HepG2 (cell line): ENCODE measurements at regions not wholly inside any gene's neighbourhood (a gene's known extent, or its start where the extent isn't known, plus 50 kb on each side); places are given as distances from the start of the nearest gene placed in this dataset.

Experiments
- ATAC-seq: fragments of 200-7000 bp; cut with Tn5 transposase; 3 replicates; pipeline ENCODE4 v1.9.1; 2020; ENCODE audit warnings: mild to moderate bottlenecking, moderate library complexity
- BruUV-seq: library from RNA; stranded (reverse); fragments of 400-500 nt; replicated peaks from 2 replicates; lab custom pipeline; 2021; lab: Mats Ljungman, UMichigan
- CTCF ChIA-PET: fragments of 300-600 bp; formaldehyde crosslinking; extraction: SDS; loops from one replicate; lab custom pipeline; 2021; ENCODE audit warnings: low total read pairs, inconsistent platforms, low intra/inter-chr PET ratio; lab: Yijun Ruan, JAX
- POLR2A ChIA-PET: fragments of 350-600 bp; sonication (Branson Sonifier 250); formaldehyde crosslinking; loops from one replicate; lab custom pipeline; 2020; ENCODE audit warnings: antibody characterized with exemption, inconsistent platforms; lab: Yijun Ruan, JAX
- DNase-seq: peaks from one replicate; pipeline ENCODE4 v3.0.0-alpha.2; 2015; ENCODE audit warnings: low spot score
- FAIRE-seq: peaks from 3 replicates; lab custom pipeline; 2011; peaks lifted over from hg19 to GRCh38; lab: Jason Lieb, UNC
- H2AFZ ChIP-seq: one replicate; pipeline ENCODE4 v1.6.1; 2011; ENCODE audit warnings: low read length, inconsistent platforms
- H3K27ac ChIP-seq: fragments of 300-600 bp; 3 replicates; pipeline ENCODE4 v1.8.0; 2011; ENCODE audit warnings: mixed run types, mild to moderate bottlenecking, mixed read lengths, low read length, inconsistent platforms; ENCODE audit not compliant: insufficient read depth; ENCODE audit errors: extremely low read length
- H3K27me3 ChIP-seq, 2 experiments: fragments of 200-600 bp in 1 of 2; 2 replicates in 1 of 2; 3 replicates in 1 of 2; pipeline versions ENCODE4 v1.6.0 to v1.8.0; 2011; ENCODE audit warnings: low read length in 2 of 2, mild to moderate bottlenecking in 2 of 2, moderate library complexity in 2 of 2, inconsistent platforms in 1 of 2; ENCODE audit not compliant: insufficient read depth in 2 of 2, control insufficient read depth in 1 of 2
- H3K36me3 ChIP-seq, 2 experiments: fragments of 200-600 bp in 1 of 2; replicated peaks in 1 of 2; 2 replicates in 1 of 2; 3 replicates in 1 of 2; pipeline versions ENCODE4 v1.5.1 to v1.8.0; 2011; ENCODE audit warnings: low read length in 2 of 2, inconsistent platforms in 1 of 2; ENCODE audit not compliant: insufficient read depth in 2 of 2, control insufficient read depth in 1 of 2
- H3K4me1 ChIP-seq: 2 replicates; pipeline ENCODE4 v1.5.1; 2012; ENCODE audit warnings: low read length, inconsistent platforms; ENCODE audit not compliant: insufficient read depth
- H3K4me2 ChIP-seq: 2 replicates; pipeline ENCODE4 v1.6.0; 2011; ENCODE audit warnings: low read depth, low read length, inconsistent platforms
- H3K4me3 ChIP-seq, 3 experiments: fragments of 200-600 bp in 1 of 3; sonication (generic), shearing (Covaris generic) in 1 of 3; replicated peaks in 1 of 3; 2 replicates each; pipeline ENCODE4 v1.5.1; 2011 to 2016; ENCODE audit warnings: low read length in 3 of 3, inconsistent platforms in 2 of 3, low read depth in 2 of 3, mild to moderate bottlenecking in 2 of 3, control low read depth in 1 of 3, mixed read lengths in 1 of 3; ENCODE audit not compliant: insufficient read depth in 1 of 3
- H3K79me2 ChIP-seq: one replicate; pipeline ENCODE4 v1.6.1; 2011; ENCODE audit warnings: low read length, inconsistent platforms; ENCODE audit not compliant: insufficient read depth
- H3K9ac ChIP-seq: 2 replicates; pipeline ENCODE4 v1.6.0; 2011; ENCODE audit warnings: mild to moderate bottlenecking, low read depth, low read length, inconsistent platforms; ENCODE audit not compliant: insufficient read depth
- H3K9me3 ChIP-seq: 2 replicates; pipeline ENCODE4 v1.5.1; 2012; ENCODE audit warnings: mild to moderate bottlenecking, low read length
- H4K20me1 ChIP-seq: 2 replicates; pipeline ENCODE4 v1.6.0; 2011; ENCODE audit warnings: inconsistent platforms, mild to moderate bottlenecking, low read length, moderate library complexity; ENCODE audit not compliant: insufficient read depth
- ATF2 ChIP-seq: sonication (generic); formaldehyde crosslinking; IDR thresholded peaks from 2 replicates; pipeline ENCODE4 v1.4.0; 2020; ENCODE audit warnings: missing genetic modification reagents
- KLF11 ChIP-seq: IDR thresholded peaks from 2 replicates; pipeline ENCODE4 v1.6.1; 2016; ENCODE audit warnings: missing compliant biosample characterization
- LRRFIP1 ChIP-seq: sonication (generic); formaldehyde crosslinking; conservative IDR thresholded peaks from 2 replicates; pipeline ENCODE4 v1.4.0; 2020; ENCODE audit warnings: missing genetic modification reagents
- MLXIP ChIP-seq: sonication (generic); formaldehyde crosslinking; IDR thresholded peaks from 2 replicates; pipeline ENCODE4 v1.9.0; 2021; ENCODE audit warnings: missing genetic modification reagents, borderline replicate concordance
- NR2F1 ChIP-seq, 2 experiments: fragments of 450-650 bp in 1 of 2; formaldehyde crosslinking in 1 of 2; IDR thresholded peaks; 2 replicates each; pipeline versions ENCODE4 v1.5.0 to v1.6.1; 2016 to 2020; ENCODE audit warnings: mild to moderate bottlenecking in 1 of 2, missing compliant biosample characterization in 1 of 2, missing genetic modification reagents in 1 of 2, moderate library complexity in 1 of 2
- TFAP4 ChIP-seq: sonication (generic); IDR thresholded peaks from 2 replicates; pipeline ENCODE4 v1.6.1; 2016; ENCODE audit warnings: low read depth, borderline replicate concordance
- ZIK1 ChIP-seq: sonication (generic); formaldehyde crosslinking; IDR thresholded peaks from 2 replicates; pipeline ENCODE4 v1.5.0; 2020; ENCODE audit warnings: mild to moderate bottlenecking, low read depth, missing genetic modification reagents, borderline replicate concordance
- ZNF280D ChIP-seq: sonication (generic); formaldehyde crosslinking; IDR thresholded peaks from 2 replicates; pipeline ENCODE4 v1.5.1; 2020; ENCODE audit warnings: mild to moderate bottlenecking, missing genetic modification reagents
- whole genome bisulfite sequencing: methylation state at CpG from one replicate; pipeline ENCODE4 v1.1.6; 2017; ENCODE audit warnings: low lambda C conversion rate; 5-methylcytosine and 5-hydroxymethylcytosine counted together
- in situ Hi-C: cut with HindIII; loops from 2 replicates; pipeline ENCODE4 v1.10.0; 2017; ENCODE audit warnings: low pct_unique_long_range_greater_than_20kb; ENCODE audit not compliant: extremely low pct_ligation_motif_present
- intact Hi-C: fragments of 100-400 bp; cut with micrococcal nuclease; formaldehyde crosslinking; loops from one replicate; pipeline ENCODE4 v1.10.0; 2022; ENCODE audit not compliant: unreplicated experiment

GRCh38 chr5:161219816-161220215 lies 326.7 kb downstream of the GABRB2 start (continued):
- no peak for TF ChIP-seq MLXIP (CRISPR knock-in tag)

GRCh38 chr5:161216877-161217276 lies 329.6 kb downstream of the GABRB2 start:
- DNase-seq: no peak
- FAIRE-seq: no peak
- WGBS: 13% methylated on average over 3 of the region's 3 CpGs

More at GRCh38 chr5:161216877-161217276, 329.6 kb downstream of the GABRB2 start:
- no peak overlapping the region for H3K27ac ChIP-seq
- H3K4me2 ChIP-seq: no peak overlapping the region
- in situ Hi-C loops: no loop called here
- no peaks in the 10 kb centered on the region for H3K36me3 ChIP-seq
- CTCF ChIA-PET: no interaction called here
- no peaks in the 10 kb centered on the region for H3K27me3 ChIP-seq
- H3K4me3 ChIP-seq: no peak overlapping the region
- BruUV-seq: no TSS peak
- H3K9me3 ChIP-seq: no peaks in the 10 kb centered on the region
- POLR2A ChIA-PET: no interaction called here
- ATAC-seq: no peak
- H4K20me1 ChIP-seq: no peaks in the 10 kb centered on the region
- TF ChIP-seq ATF2 (CRISPR knock-in tag) (no peak), ZNF280D (CRISPR knock-in tag) (no peak), TFAP4 (no peak), NR2F1 (CRISPR knock-in tag; IDR thresholded peaks at IDR 0.05) (no peak), KLF11 (CRISPR knock-in tag) (no peak), ZIK1 (CRISPR knock-in tag) (no peak), LRRFIP1 (CRISPR knock-in tag) (no peak)
- no peaks in the 10 kb centered on the region for H3K79me2 ChIP-seq
- no peak overlapping the region for H3K9ac ChIP-seq
- H2AFZ ChIP-seq: no peak overlapping the region
- intact Hi-C loops: no loop called here
- no peaks in the 10 kb centered on the region for H3K4me1 ChIP-seq
